OCI-LY3 (cell line): ENCODE measurements at regions not wholly inside any gene's neighbourhood (a gene's known extent, or its start where the extent isn't known, plus 50 kb on each side); places are given as distances from the start of the nearest gene placed in this dataset.
"Not testable (repeated sequence)": the region's sequence is repeated elsewhere in the genome, so short reads cannot be mapped to it uniquely, and the experiment has no call there.

Source experiments
- CTCF ChIP-seq: fragments of 200-600, 300-600 bp; sonication (generic); IDR thresholded peaks from 2 replicates; pipeline ENCODE4 v1.5.1; 2014; ENCODE audit warnings: antibody characterized with exemption, low read length, low read depth
- EZH2phosphoT487 ChIP-seq: fragments of 200-600 bp; shearing (Covaris generic); IDR thresholded peaks from 2 replicates; pipeline ENCODE4 v1.6.1; 2018; ENCODE audit warnings: antibody characterized with exemption, mixed run types, low read depth

- TF ChIP-seq CTCF, EZH2phosphoT487: not testable (repeated sequence)
Observed at GRCh38 chr3:110507570-110507969, 564.0 kb upstream of the NECTIN3 start.
